ENCODE measurements at regions not wholly inside any gene's neighbourhood (a gene's known extent, or its start where the extent isn't known, plus 50 kb on each side); places are given as distances from the start of the nearest gene placed in this dataset.
"Not testable (repeated sequence)": the region's sequence is repeated elsewhere in the genome, so short reads cannot be mapped to it uniquely, and the experiment has no call there.

GRCh38 chr2:75865702-75866101, 155.0 kb upstream of the GCFC2 start:
- no peak for DNase-seq

GRCh38 chr2:75865083-75865482, 154.4 kb upstream of the GCFC2 start:
- DNase-seq = no peak

- no peak for DNase-seq
These were observed 151.8 kb upstream of the GCFC2 start for GRCh38 chr2:75862547-75862946.

- DNase-seq = no peak
These were observed 142.7 kb upstream of the GCFC2 start for GRCh38 chr2:75853436-75853835.

- DNase-seq = no peak
These were observed 141.9 kb upstream of the GCFC2 start for GRCh38 chr2:75852639-75853038.

- no peak for DNase-seq
These were observed 136.0 kb upstream of the GCFC2 start for GRCh38 chr2:75846683-75847190.

GRCh38 chr2:75844651-75845050, 133.9 kb upstream of the GCFC2 start:
- DNase-seq = no peak

- not testable (repeated sequence) for DNase-seq
These were observed 123.9 kb upstream of the GCFC2 start for GRCh38 chr2:75834588-75834987.

GRCh38 chr2:75833386-75833785, 122.7 kb upstream of the GCFC2 start:
- no peak for DNase-seq

GRCh38 chr2:75828826-75829225, 118.1 kb upstream of the GCFC2 start:
- no peak for DNase-seq

- DNase-seq = not testable (repeated sequence)
These were observed 112.8 kb upstream of the GCFC2 start for GRCh38 chr2:75823515-75823914.

GRCh38 chr2:75822336-75822735, 111.6 kb upstream of the GCFC2 start:
- DNase-seq = no peak

- DNase-seq = no peak
These were observed 110.0 kb upstream of the GCFC2 start for GRCh38 chr2:75820693-75821092.

GRCh38 chr2:75810611-75811330, 100.1 kb upstream of the GCFC2 start:
- no peak for DNase-seq

GRCh38 chr2:75808793-75809535, 98.2 kb upstream of the GCFC2 start:
- no peak for DNase-seq

- no peak for DNase-seq
These were observed 97.3 kb upstream of the GCFC2 start for GRCh38 chr2:75807992-75808391.

GRCh38 chr2:75801234-75801982, 90.7 kb upstream of the GCFC2 start:
- DNase-seq = no peak

- no peak for DNase-seq
These were observed 89.7 kb upstream of the GCFC2 start for GRCh38 chr2:75800456-75800855.

- DNase-seq = no peak
These were observed 89.1 kb upstream of the GCFC2 start for GRCh38 chr2:75799859-75800258.

GRCh38 chr2:75798569-75798968, 87.9 kb upstream of the GCFC2 start:
- DNase-seq = no peak

- no peak for DNase-seq
These were observed 82.3 kb upstream of the GCFC2 start for GRCh38 chr2:75792996-75793395.

- DNase-seq = no peak
These were observed 81.4 kb upstream of the GCFC2 start for GRCh38 chr2:75792146-75792545.

- DNase-seq = no peak
These were observed 80.2 kb upstream of the GCFC2 start for GRCh38 chr2:75790814-75791467.
